DOHH2 (cell line): ENCODE measurements at regions not wholly inside any gene's neighbourhood (a gene's known extent, or its start where the extent isn't known, plus 50 kb on each side); places are given as distances from the start of the nearest gene placed in this dataset.

ENCODE experiments used
- H3F3A ChIP-seq: fragments of 200-600 bp; sonication (generic), shearing (Covaris generic); 2 replicates; pipeline ENCODE4 v1.6.0; 2016; ENCODE audit warnings: antibody characterized with exemption, mild to moderate bottlenecking; ENCODE audit not compliant: control insufficient read depth, insufficient read depth
- H3K27ac ChIP-seq: fragments of 200-600 bp; sonication (generic); 2 replicates; pipeline ENCODE4 v1.5.1; 2014; ENCODE audit warnings: low read depth, mild to moderate bottlenecking, low read length, moderate library complexity
- H3K27me3 ChIP-seq: fragments of 200-600 bp; sonication (generic); 2 replicates; pipeline ENCODE4 v1.6.1; 2014; ENCODE audit warnings: mild to moderate bottlenecking, low read length, mixed read lengths; ENCODE audit not compliant: control insufficient read depth
- H3K36me3 ChIP-seq: fragments of 200-600 bp; sonication (generic); 2 replicates; pipeline ENCODE4 v1.6.1; 2014; ENCODE audit warnings: mild to moderate bottlenecking, low read length, moderate library complexity, mixed read lengths; ENCODE audit not compliant: control insufficient read depth
- H3K4me1 ChIP-seq: fragments of 200-600 bp; sonication (generic); 2 replicates; pipeline ENCODE4 v1.6.1; 2014; ENCODE audit warnings: mild to moderate bottlenecking, low read length, mixed read lengths; ENCODE audit not compliant: control insufficient read depth
- H3K4me2 ChIP-seq: fragments of 200-600 bp; sonication (generic); 2 replicates; pipeline ENCODE4 v1.6.0; 2014; ENCODE audit warnings: mild to moderate bottlenecking, low read length, moderate library complexity
- H3K4me3 ChIP-seq: fragments of 200-600 bp; sonication (generic); 2 replicates; pipeline ENCODE4 v1.5.1; 2014; ENCODE audit warnings: mild to moderate bottlenecking, low read length, mixed read lengths
- H3K79me2 ChIP-seq: fragments of 200-600 bp; sonication (generic); 2 replicates; pipeline ENCODE4 v1.6.1; 2014; ENCODE audit warnings: mild to moderate bottlenecking, low read length, mixed read lengths; ENCODE audit not compliant: control insufficient read depth
- H3K9me2 ChIP-seq: fragments of 200-600 bp; sonication (generic); replicated peaks from 2 replicates; pipeline ENCODE4 v1.6.1; 2014; ENCODE audit warnings: mild to moderate bottlenecking, low read length, mixed read lengths; ENCODE audit not compliant: control insufficient read depth
- H3K9me3 ChIP-seq: fragments of 200-600 bp; sonication (generic); 2 replicates; pipeline ENCODE4 v1.6.1; 2014; ENCODE audit warnings: antibody characterized with exemption, low read length, mixed read lengths; ENCODE audit not compliant: control insufficient read depth, insufficient read depth
- H4K20me1 ChIP-seq: fragments of 200-600 bp; sonication (generic); 2 replicates; pipeline ENCODE4 v1.6.0; 2014; ENCODE audit warnings: low read depth, mild to moderate bottlenecking, antibody characterized with exemption, low read length, moderate library complexity; ENCODE audit not compliant: control insufficient read depth, insufficient read depth
- EZH2phosphoT487 ChIP-seq: fragments of 200-600 bp; sonication (generic); IDR thresholded peaks from 2 replicates; pipeline ENCODE4 v1.6.1; 2017; ENCODE audit warnings: borderline replicate concordance, mild to moderate bottlenecking, antibody characterized with exemption, low read length, moderate library complexity, mixed read lengths
- TF ChIP-seq, protein P1 (sequence below): fragments of 200-600 bp; sonication (generic); IDR thresholded peaks from one replicate; pipeline ENCODE4 v1.5.1; 2014; ENCODE audit warnings: antibody characterized with exemption, mild to moderate bottlenecking, low read depth, low read length; ENCODE audit not compliant: poor library complexity, severe bottlenecking

GRCh38 chr5:158209219-158209908 is 350.4 kb upstream of the CLINT1 start:
- Histone ChIP-seq H3K27me3 (no peaks in the 10 kb centered on the region), H3K4me1 (no peaks in the 10 kb centered on the region), H3K36me3 (no peaks in the 10 kb centered on the region), H3K79me2 (no peaks in the 10 kb centered on the region), H3K9me3 (no peaks in the 10 kb centered on the region), H3K4me3 (no peak overlapping the region), H3K27ac (no peak overlapping the region), H3F3A (no peaks in the 10 kb centered on the region), H3K4me2 (no peak overlapping the region), H4K20me1 (no peaks in the 10 kb centered on the region), H3K9me2 (no peaks in the 10 kb centered on the region)
- TF ChIP-seq, protein P1, sequence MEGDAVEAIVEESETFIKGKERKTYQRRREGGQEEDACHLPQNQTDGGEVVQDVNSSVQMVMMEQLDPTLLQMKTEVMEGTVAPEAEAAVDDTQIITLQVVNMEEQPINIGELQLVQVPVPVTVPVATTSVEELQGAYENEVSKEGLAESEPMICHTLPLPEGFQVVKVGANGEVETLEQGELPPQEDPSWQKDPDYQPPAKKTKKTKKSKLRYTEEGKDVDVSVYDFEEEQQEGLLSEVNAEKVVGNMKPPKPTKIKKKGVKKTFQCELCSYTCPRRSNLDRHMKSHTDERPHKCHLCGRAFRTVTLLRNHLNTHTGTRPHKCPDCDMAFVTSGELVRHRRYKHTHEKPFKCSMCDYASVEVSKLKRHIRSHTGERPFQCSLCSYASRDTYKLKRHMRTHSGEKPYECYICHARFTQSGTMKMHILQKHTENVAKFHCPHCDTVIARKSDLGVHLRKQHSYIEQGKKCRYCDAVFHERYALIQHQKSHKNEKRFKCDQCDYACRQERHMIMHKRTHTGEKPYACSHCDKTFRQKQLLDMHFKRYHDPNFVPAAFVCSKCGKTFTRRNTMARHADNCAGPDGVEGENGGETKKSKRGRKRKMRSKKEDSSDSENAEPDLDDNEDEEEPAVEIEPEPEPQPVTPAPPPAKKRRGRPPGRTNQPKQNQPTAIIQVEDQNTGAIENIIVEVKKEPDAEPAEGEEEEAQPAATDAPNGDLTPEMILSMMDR, result no peak
- no peak for TF ChIP-seq EZH2phosphoT487

- H3F3A ChIP-seq, result no peaks in the 10 kb centered on the region
- no peak overlapping the region for H3K27ac ChIP-seq
- H3K4me3 ChIP-seq, result no peak overlapping the region
- H3K4me2 ChIP-seq, result no peak overlapping the region
- no peaks in the 10 kb centered on the region for H3K36me3 ChIP-seq
- no peaks in the 10 kb centered on the region for H3K9me2 ChIP-seq
- H3K27me3 ChIP-seq, result no peaks in the 10 kb centered on the region
- H3K79me2 ChIP-seq, result no peaks in the 10 kb centered on the region
- no peaks in the 10 kb centered on the region for H3K4me1 ChIP-seq
- H3K9me3 ChIP-seq, result no peaks in the 10 kb centered on the region
- H4K20me1 ChIP-seq, result no peaks in the 10 kb centered on the region
- TF ChIP-seq, protein P1, result no peak
- no peak for TF ChIP-seq EZH2phosphoT487
Observed at GRCh38 chr5:158207733-158208132, 348.8 kb upstream of the CLINT1 start.

DNA sequence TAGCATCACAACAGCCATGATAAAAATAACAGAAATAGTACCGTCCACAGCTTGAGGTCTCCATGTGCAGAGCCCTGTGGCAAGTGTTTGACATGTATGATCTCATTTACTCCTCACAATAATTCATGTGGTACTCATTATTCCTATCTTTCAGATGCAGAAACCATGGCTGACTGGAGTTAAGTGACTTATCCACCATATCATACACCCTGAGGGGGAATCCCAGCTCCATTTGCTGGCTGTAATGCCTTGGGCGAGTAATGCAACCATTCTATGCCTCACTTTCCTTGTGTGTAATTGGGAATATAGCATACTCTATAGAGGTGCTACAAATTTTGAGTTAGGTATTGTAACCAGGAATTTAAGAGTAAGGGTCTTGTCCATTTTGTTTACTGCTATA is 347.0 kb upstream of the CLINT1 start:
- H3K9me3 ChIP-seq, result no peaks in the 10 kb centered on the region
- no peaks in the 10 kb centered on the region for H3K4me1 ChIP-seq
- no peak overlapping the region for H3K4me2 ChIP-seq
- H3K27me3 ChIP-seq, result peaks cover 8% of the 10 kb centered on the region; the same call in 1 of the 2 replicates
- no peak overlapping the region for H3K4me3 ChIP-seq
- TF ChIP-seq, protein P1, result no peak
- TF ChIP-seq EZH2phosphoT487, result no peak
- H3K79me2 ChIP-seq, result no peaks in the 10 kb centered on the region
- H3K9me2 ChIP-seq, result no peaks in the 10 kb centered on the region
- H4K20me1 ChIP-seq, result no peaks in the 10 kb centered on the region
- no peak overlapping the region for H3K27ac ChIP-seq
- no peaks in the 10 kb centered on the region for H3F3A ChIP-seq
- H3K36me3 ChIP-seq, result no peaks in the 10 kb centered on the region
